ENCODE measurements at regions not wholly inside any gene's neighbourhood (a gene's known extent, or its start where the extent isn't known, plus 50 kb on each side); places are given as distances from the start of the nearest gene placed in this dataset.
"Not testable (repeated sequence)": the region's sequence is repeated elsewhere in the genome, so short reads cannot be mapped to it uniquely, and the experiment has no call there.

DNA sequence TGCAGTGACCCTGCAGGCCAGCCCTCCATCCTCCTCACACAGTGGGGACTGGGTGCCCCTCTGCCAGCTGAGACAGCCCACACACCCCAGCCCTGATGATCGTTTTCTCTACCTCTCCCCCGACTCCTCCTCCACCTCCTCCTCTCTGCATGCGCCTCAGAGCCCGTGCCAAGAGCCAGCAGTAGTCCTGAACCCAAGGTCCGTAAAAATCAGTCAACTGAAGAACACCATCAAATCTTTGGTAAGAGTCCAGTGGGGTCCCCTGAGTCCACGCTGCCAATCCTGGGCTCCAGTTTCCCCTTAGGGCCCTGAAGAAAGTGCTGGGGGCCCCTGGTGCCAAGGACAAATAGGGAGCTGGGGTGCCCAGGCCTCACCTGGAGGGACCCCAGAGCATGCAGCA is 109.3 kb upstream of the FAN1 start:
- DNase-seq, result no peak
- H3K9me3 Mint-ChIP-seq, result no peaks in the 10 kb centered on the region
- H3K27ac Mint-ChIP-seq, result no peak overlapping the region
- CTCF ChIA-PET, result no interaction called here
- H3K4me3 Mint-ChIP-seq, result no peak overlapping the region
- no peaks in the 10 kb centered on the region for H3K36me3 Mint-ChIP-seq
- H3K4me1 Mint-ChIP-seq, result no peaks in the 10 kb centered on the region
- H3K27me3 Mint-ChIP-seq, result peaks cover 16% of the 10 kb centered on the region

DNA sequence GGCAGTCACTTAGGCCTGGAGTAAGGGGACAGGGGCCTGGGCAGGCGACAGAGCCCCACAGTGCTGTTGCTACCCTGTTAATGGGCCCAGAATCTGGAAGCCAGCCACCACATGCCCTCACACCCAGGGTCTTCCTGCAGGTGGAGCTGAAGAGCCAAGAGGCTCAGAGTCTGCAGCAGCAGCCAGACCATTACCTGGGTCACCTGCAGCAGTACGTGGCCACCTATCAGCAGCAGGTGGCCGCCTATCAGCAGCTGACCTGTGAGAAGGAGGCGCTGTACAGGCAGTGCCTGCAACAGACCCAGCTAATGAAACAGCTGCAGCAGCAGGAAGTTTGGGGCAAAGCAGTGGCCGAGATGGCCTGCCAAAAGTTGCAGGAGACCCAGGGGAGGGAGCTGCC is 104.2 kb upstream of the FAN1 start:
- H3K4me3 Mint-ChIP-seq, H3K27ac Mint-ChIP-seq, H3K9me3 Mint-ChIP-seq, CTCF ChIA-PET, H3K4me1 Mint-ChIP-seq, H3K36me3 Mint-ChIP-seq: not testable (repeated sequence)
- peaks cover 18% of the 10 kb centered on the region for H3K27me3 Mint-ChIP-seq
- DNase-seq, result peak; percentile 27

DNA sequence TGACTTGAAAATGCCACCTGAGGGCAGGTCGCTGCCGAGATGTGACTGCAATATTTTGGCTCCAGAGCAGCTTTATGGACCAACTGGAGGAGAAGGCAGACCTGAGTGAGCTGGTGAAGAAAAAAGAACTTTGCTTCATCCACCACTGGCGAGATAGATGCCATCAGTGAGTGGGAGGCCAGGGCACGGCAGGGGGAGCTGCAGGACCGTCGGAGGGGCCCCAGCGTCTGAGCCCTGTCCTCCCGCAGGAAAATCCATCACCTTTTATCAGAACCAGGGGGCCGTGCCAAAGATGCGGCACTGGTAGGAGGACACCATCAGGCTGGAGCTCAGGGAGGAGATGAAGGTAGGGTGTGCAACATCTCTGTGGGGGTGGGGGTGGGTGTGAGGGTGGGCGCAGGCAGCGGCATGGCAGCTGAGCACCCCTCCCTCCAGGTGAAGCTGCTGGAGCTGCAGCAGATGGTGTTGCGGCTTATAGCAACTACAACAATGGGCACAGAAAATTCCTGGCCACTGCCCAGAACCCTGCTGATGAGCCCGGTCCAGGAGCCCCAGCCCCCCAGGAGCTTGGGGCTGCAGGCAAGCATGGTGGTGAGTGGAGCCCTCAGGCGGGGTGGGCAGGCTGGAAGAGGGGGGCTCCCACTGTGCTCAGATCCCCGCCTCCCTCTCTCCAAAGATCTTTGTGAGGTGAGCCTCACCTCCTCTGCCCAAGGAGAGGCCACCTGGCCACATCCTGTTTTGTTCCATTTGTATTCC is 102.4 kb upstream of the FAN1 start:
- H3K27ac Mint-ChIP-seq, H3K9me3 Mint-ChIP-seq, H3K36me3 Mint-ChIP-seq, H3K4me1 Mint-ChIP-seq, H3K4me3 Mint-ChIP-seq: not testable (repeated sequence)
- DNase-seq, result peak; percentile 51
- peaks cover 11% of the 10 kb centered on the region for H3K27me3 Mint-ChIP-seq
- CTCF ChIA-PET, result interaction anchor here (1.1 to 2.1 kb wide), 3 partner anchors 58 to 328 kb away, joined by 3 to 13 read pairs (median 7); no protein-coding TSS in a partner anchor

GRCh38 chr15:30802001-30802400 is 101.7 kb upstream of the FAN1 start:
- H3K27me3 Mint-ChIP-seq, result peaks cover 15% of the 10 kb centered on the region
- CTCF ChIA-PET, result interaction anchor here (0.7 to 2.1 kb wide), 4 partner anchors 29 to 327 kb away, joined by 3 to 13 read pairs (median 3); no protein-coding TSS in a partner anchor
- not testable (repeated sequence) for H3K27ac Mint-ChIP-seq, H3K9me3 Mint-ChIP-seq, DNase-seq, H3K4me1 Mint-ChIP-seq, H3K4me3 Mint-ChIP-seq, H3K36me3 Mint-ChIP-seq

DNA sequence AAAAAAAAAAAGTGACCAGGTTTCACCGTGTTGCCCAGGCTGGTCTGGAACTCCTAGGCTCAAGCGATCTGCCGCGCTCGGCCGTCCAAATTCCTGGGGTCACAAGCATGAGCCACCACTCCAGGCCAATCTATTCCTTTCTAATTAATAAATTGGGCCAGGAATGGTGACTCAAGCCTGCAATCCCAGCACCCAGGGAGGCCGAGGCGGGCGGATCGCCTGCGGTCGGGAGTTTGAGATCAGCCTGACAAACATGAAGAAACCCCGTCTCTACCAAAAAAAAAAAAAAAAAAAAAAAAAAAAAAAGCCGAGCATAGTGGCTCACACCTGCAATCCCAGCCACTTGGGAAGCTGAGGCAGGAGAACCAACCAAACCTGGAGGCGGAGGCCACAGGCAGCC is 100.0 kb upstream of the FAN1 start:
- DNase-seq, H3K4me1 Mint-ChIP-seq, H3K36me3 Mint-ChIP-seq, CTCF ChIA-PET, H3K9me3 Mint-ChIP-seq, H3K27ac Mint-ChIP-seq, H3K4me3 Mint-ChIP-seq: not testable (repeated sequence)
- H3K27me3 Mint-ChIP-seq, result peaks cover 14% of the 10 kb centered on the region

GRCh38 chr15:30816430-30816829 is 87.3 kb upstream of the FAN1 start:
- no peak for DNase-seq
- CTCF ChIA-PET, result interaction anchor here (0.7 kb wide), 1 partner anchor 497 kb away, joined by 3 read pairs; no protein-coding TSS in a partner anchor
- H3K9me3 Mint-ChIP-seq, result no peaks in the 10 kb centered on the region
- no peaks in the 10 kb centered on the region for H3K27me3 Mint-ChIP-seq
- no peaks in the 10 kb centered on the region for H3K36me3 Mint-ChIP-seq
- H3K27ac Mint-ChIP-seq, result no peak overlapping the region
- H3K4me1 Mint-ChIP-seq, result no peaks in the 10 kb centered on the region
- H3K4me3 Mint-ChIP-seq, result no peak overlapping the region

- H3K27me3 Mint-ChIP-seq, H3K4me3 Mint-ChIP-seq, H3K9me3 Mint-ChIP-seq, H3K36me3 Mint-ChIP-seq, H3K27ac Mint-ChIP-seq, CTCF ChIA-PET, DNase-seq: not testable (repeated sequence)
- peaks cover 11% of the 10 kb centered on the region for H3K4me1 Mint-ChIP-seq
Observed at GRCh38 chr15:30823068-30823813, 80.5 kb upstream of the FAN1 start.

- H3K4me1 Mint-ChIP-seq, result peaks cover 13% of the 10 kb centered on the region
- CTCF ChIA-PET, result no interaction called here
- H3K27me3 Mint-ChIP-seq, result peaks cover 6% of the 10 kb centered on the region
Observed at GRCh38 chr15:30824518-30825195, 79.1 kb upstream of the FAN1 start.

DNA sequence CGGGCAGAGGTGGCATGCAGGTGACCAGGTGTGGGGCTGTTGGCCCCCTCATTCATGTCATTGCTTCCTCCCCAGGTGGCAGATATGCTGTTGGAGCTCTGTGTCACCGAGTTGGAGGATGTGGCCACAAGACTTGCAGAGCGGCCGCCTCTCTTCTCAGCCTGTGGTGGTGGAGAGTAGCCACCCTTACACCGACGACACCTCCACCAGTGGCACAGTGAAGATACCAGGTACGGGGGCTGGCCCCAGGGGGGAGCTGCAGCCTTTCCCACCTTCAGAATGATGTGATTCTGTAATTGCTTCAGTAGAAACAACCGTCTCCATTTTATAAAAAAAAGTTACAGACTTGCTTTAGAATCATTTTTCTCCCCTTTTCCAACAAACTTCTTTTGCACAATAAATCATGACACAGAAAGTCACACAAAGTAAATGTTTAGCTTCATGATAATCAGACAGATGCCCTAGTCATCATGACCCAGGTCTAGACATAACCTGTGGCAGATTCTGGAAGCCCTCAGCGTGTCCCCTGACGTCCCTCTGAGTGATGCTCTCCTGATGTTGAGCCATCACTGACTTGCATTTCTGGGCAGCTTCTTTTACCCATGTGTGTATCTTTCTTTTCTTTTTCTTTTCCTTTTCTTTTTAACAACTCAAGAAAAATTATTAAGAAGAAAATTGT is 76.0 kb upstream of the FAN1 start:
- no peak for DNase-seq
- no peak overlapping the region for H3K27ac Mint-ChIP-seq
- no peaks in the 10 kb centered on the region for H3K36me3 Mint-ChIP-seq
- H3K9me3 Mint-ChIP-seq, result no peaks in the 10 kb centered on the region
- H3K27me3 Mint-ChIP-seq, result peaks cover 6% of the 10 kb centered on the region
- H3K4me1 Mint-ChIP-seq, result peaks cover 18% of the 10 kb centered on the region
- CTCF ChIA-PET, result interaction anchor here (0.8 to 0.9 kb wide), 2 partner anchors 31 to 67 kb away, joined by 3 read pairs; no protein-coding TSS in a partner anchor
- H3K4me3 Mint-ChIP-seq, result no peak overlapping the region

More at GRCh38 chr15:30824518-30825195, 79.1 kb upstream of the FAN1 start:
- DNase-seq, result no peak
- no peaks in the 10 kb centered on the region for H3K36me3 Mint-ChIP-seq
- H3K9me3 Mint-ChIP-seq, result no peaks in the 10 kb centered on the region
- H3K27ac Mint-ChIP-seq, result no peak overlapping the region
- H3K4me3 Mint-ChIP-seq, result no peak overlapping the region

DNA sequence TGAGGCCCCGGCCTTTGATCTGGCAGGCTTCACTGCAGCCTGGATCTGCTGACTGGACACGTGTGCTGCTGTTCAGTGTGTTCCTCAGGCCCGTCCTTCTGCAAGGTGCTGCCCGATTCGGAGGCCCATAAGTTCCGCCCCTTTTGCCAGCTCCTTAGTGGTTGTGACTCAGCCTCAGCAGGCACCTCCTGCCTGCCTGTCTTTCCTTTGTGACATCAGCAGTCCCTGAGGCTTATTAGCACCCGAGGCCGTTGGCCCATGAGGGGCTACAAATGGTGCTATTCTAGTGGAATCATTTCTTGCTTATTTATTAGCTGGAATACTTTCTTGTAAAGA is 75.4 kb upstream of the FAN1 start:
- peaks cover 23% of the 10 kb centered on the region for H3K4me1 Mint-ChIP-seq
- H3K4me3 Mint-ChIP-seq, H3K36me3 Mint-ChIP-seq, H3K27ac Mint-ChIP-seq, DNase-seq, H3K9me3 Mint-ChIP-seq, H3K27me3 Mint-ChIP-seq: not testable (repeated sequence)
- CTCF ChIA-PET, result interaction anchor here (0.9 kb wide), 1 partner anchor 66 kb away, joined by 3 read pairs; no protein-coding TSS in a partner anchor

DNA sequence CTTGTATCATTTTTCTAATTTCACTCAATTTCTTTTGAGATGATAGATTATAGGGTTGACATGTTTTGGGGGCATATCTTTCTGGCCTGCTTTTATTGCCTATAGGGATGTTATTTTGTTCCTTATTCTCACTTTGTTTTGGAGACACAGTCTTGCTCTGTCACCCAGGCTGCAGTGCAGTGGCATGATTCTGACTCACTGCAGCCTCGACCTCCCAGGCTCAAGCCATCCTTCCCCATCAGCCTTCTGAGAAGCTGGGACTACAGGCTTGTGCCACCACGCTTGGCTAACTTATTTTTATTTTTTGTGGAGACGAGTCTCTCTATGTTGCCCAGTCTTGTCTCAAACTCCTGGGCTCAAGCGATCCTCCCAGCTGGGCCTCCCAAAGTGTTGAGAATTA is 72.8 kb upstream of the FAN1 start:
- Mint-ChIP-seq H3K4me3 (no peak overlapping the region), H3K36me3 (no peaks in the 10 kb centered on the region), H3K27ac (no peak overlapping the region), H3K27me3 (peaks cover 3% of the 10 kb centered on the region), H3K4me1 (peaks cover 36% of the 10 kb centered on the region), H3K9me3 (no peaks in the 10 kb centered on the region)
- DNase-seq, result no peak
- CTCF ChIA-PET, result no interaction called here

DNA sequence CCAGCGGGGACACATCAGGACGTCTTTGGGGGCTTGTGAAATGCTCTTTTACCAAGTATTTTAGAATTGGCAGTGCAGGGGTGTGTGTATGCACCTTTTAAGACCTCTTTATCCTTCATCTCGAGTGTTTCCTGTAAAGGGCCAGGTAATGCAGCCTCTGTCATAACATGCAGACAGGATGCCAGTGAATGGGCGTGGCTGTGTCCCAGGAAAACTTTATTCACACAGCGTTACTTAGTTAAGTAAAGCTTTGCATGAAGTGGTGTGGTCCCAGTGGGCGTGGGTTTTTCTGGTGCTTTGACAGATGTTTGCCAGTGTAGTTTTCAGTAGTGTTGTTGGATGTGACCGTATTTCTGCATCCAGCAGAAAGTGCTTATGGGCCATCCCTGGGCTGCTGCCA is 70.3 kb upstream of the FAN1 start:
- not testable (repeated sequence) for H3K4me3 Mint-ChIP-seq, H3K27me3 Mint-ChIP-seq, H3K36me3 Mint-ChIP-seq, H3K27ac Mint-ChIP-seq, H3K9me3 Mint-ChIP-seq
- CTCF ChIA-PET, result interaction anchor here (2.9 kb wide), 1 partner anchor 26 kb away, joined by 8 read pairs; no protein-coding TSS in a partner anchor
- peaks cover 31% of the 10 kb centered on the region for H3K4me1 Mint-ChIP-seq
- peak; percentile 60 for DNase-seq

DNA sequence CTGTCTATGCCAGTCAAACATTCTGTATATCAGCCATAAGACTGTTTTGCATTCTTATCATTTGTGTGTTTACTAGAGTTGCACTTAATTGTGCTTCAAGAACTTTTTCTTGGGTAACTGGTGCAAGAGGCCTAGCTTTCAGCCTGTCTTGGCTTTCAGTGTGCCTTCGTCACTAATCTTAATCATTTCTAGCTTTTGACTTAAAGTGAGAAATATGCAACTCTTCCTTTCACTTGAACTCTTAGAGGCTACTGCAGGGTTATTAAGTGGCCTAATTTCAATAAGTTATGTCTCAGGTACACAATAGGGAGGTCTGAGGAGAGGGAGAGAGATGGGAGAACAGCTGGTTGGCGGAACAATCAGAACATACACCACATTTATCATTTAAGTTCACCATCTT is 62.1 kb upstream of the FAN1 start:
- DNase-seq, CTCF ChIA-PET, H3K9me3 Mint-ChIP-seq, H3K36me3 Mint-ChIP-seq, H3K27ac Mint-ChIP-seq, H3K4me3 Mint-ChIP-seq: not testable (repeated sequence)
- Mint-ChIP-seq H3K27me3 (peaks cover 24% of the 10 kb centered on the region), H3K4me1 (peaks cover 35% of the 10 kb centered on the region)

- Mint-ChIP-seq H3K4me3 (peak overlapping the region; percentile 18), H3K27ac (peak overlapping the region; percentile 42), H3K4me1 (peaks cover 35% of the 10 kb centered on the region), H3K27me3 (peaks cover 34% of the 10 kb centered on the region)
- H3K36me3 Mint-ChIP-seq, H3K9me3 Mint-ChIP-seq, CTCF ChIA-PET: not testable (repeated sequence)
- peak; percentile 73 for DNase-seq
Observed at GRCh38 chr15:30842798-30843472, 60.8 kb upstream of the FAN1 start.
